SK-N-MC (cell line): ENCODE measurements at regions not wholly inside any gene's neighbourhood (a gene's known extent, or its start where the extent isn't known, plus 50 kb on each side); places are given as distances from the start of the nearest gene placed in this dataset.

Source experiments
- DNase-seq: peaks from one replicate; pipeline ENCODE4 v3.0.0-alpha.2; 2011; ENCODE audit warnings: low read depth, low spot score
- H3K27ac ChIP-seq: fragments of 200-600 bp; sonication (generic); 2 replicates; pipeline ENCODE4 v1.5.1; 2016; ENCODE audit warnings: mixed run types
- H3K36me3 ChIP-seq: fragments of 200-600 bp; sonication (generic); 2 replicates; pipeline ENCODE4 v1.6.1; 2017; ENCODE audit warnings: antibody characterized with exemption, low read length, mixed read lengths; ENCODE audit not compliant: insufficient read depth
- H3K4me3 ChIP-seq: fragments of 200-600 bp; sonication (generic); 2 replicates; pipeline ENCODE4 v1.5.1; 2016
- H3K9ac ChIP-seq: fragments of 200-600 bp; sonication (generic); 2 replicates; pipeline ENCODE4 v1.8.0; 2017; ENCODE audit warnings: mixed run types, mixed read lengths; ENCODE audit not compliant: insufficient read length
- H3K9me3 ChIP-seq: fragments of 200-600 bp; sonication (generic); 2 replicates; pipeline ENCODE4 v1.6.1; 2017; ENCODE audit warnings: low read depth, mild to moderate bottlenecking, antibody characterized with exemption, low read length, moderate library complexity, mixed read lengths
- EZH2 ChIP-seq: fragments of 200-600 bp; sonication (generic); IDR thresholded peaks from one replicate; pipeline ENCODE4 v1.6.1; 2017; ENCODE audit warnings: antibody characterized with exemption
- FOXP2 ChIP-seq: optimal IDR thresholded peaks from 2 replicates; pipeline ENCODE3; 2011; ENCODE audit warnings: mild to moderate bottlenecking, moderate library complexity; ENCODE audit not compliant: insufficient read depth; ENCODE audit errors: extremely low read length, control extremely low read depth
- POLR2AphosphoS5 ChIP-seq: IDR thresholded peaks from 2 replicates; pipeline ENCODE4 v1.6.1; 2012; ENCODE audit warnings: mild to moderate bottlenecking, low read depth, low read length, borderline replicate concordance

- no peak overlapping the region for H3K9ac ChIP-seq
- no peak overlapping the region for H3K27ac ChIP-seq
- H3K4me3 ChIP-seq = no peak overlapping the region
- DNase-seq = no peak
- no peaks in the 10 kb centered on the region for H3K36me3 ChIP-seq
- H3K9me3 ChIP-seq = no peaks in the 10 kb centered on the region
- TF ChIP-seq FOXP2 = no peak
- no peak for TF ChIP-seq POLR2AphosphoS5
- TF ChIP-seq EZH2 = no peak
Measured at GRCh38 chr18:38307914-38308313, 742.3 kb upstream of the CELF4 start.

GRCh38 chr18:38305961-38306360, 740.4 kb upstream of the CELF4 start:
- no peak overlapping the region for H3K4me3 ChIP-seq
- H3K27ac ChIP-seq = no peak overlapping the region
- DNase-seq = no peak
- no peak overlapping the region for H3K9ac ChIP-seq
- H3K36me3 ChIP-seq = no peaks in the 10 kb centered on the region
- H3K9me3 ChIP-seq = no peaks in the 10 kb centered on the region
- TF ChIP-seq EZH2 (no peak), POLR2AphosphoS5 (no peak), FOXP2 (no peak)

- TF ChIP-seq EZH2 (no peak), POLR2AphosphoS5 (no peak), FOXP2 (no peak)
- H3K9ac ChIP-seq = no peak overlapping the region
- H3K4me3 ChIP-seq = no peak overlapping the region
- H3K27ac ChIP-seq = no peak overlapping the region
- no peaks in the 10 kb centered on the region for H3K36me3 ChIP-seq
- no peaks in the 10 kb centered on the region for H3K9me3 ChIP-seq
- no peak for DNase-seq
Measured at GRCh38 chr18:38301621-38302020, 736.0 kb upstream of the CELF4 start.

- H3K27ac ChIP-seq = no peak overlapping the region
- H3K4me3 ChIP-seq = no peak overlapping the region
- H3K9ac ChIP-seq = no peak overlapping the region
- no peak for DNase-seq
- H3K9me3 ChIP-seq = no peaks in the 10 kb centered on the region
- H3K36me3 ChIP-seq = no peaks in the 10 kb centered on the region
- TF ChIP-seq EZH2 = no peak
- no peak for TF ChIP-seq FOXP2
- no peak for TF ChIP-seq POLR2AphosphoS5
Measured at GRCh38 chr18:38297910-38298309, 732.3 kb upstream of the CELF4 start.

GRCh38 chr18:38290229-38290628, 724.6 kb upstream of the CELF4 start:
- TF ChIP-seq EZH2 (no peak), FOXP2 (no peak), POLR2AphosphoS5 (no peak)
- Histone ChIP-seq H3K36me3 (no peaks in the 10 kb centered on the region), H3K4me3 (no peak overlapping the region), H3K9ac (no peak overlapping the region), H3K27ac (no peak overlapping the region), H3K9me3 (no peaks in the 10 kb centered on the region)
- no peak for DNase-seq

GRCh38 chr18:38284972-38285371, 719.4 kb upstream of the CELF4 start:
- TF ChIP-seq EZH2 (no peak), FOXP2 (no peak), POLR2AphosphoS5 (no peak)
- no peaks in the 10 kb centered on the region for H3K36me3 ChIP-seq
- H3K9ac ChIP-seq = no peak overlapping the region
- no peak for DNase-seq
- H3K4me3 ChIP-seq = no peak overlapping the region
- H3K27ac ChIP-seq = no peak overlapping the region
- no peaks in the 10 kb centered on the region for H3K9me3 ChIP-seq

- no peak overlapping the region for H3K9ac ChIP-seq
- no peak overlapping the region for H3K4me3 ChIP-seq
- TF ChIP-seq EZH2 = no peak
- no peak for TF ChIP-seq POLR2AphosphoS5
- no peak for TF ChIP-seq FOXP2
- H3K36me3 ChIP-seq = no peaks in the 10 kb centered on the region
- no peak for DNase-seq
- no peaks in the 10 kb centered on the region for H3K9me3 ChIP-seq
- H3K27ac ChIP-seq = no peak overlapping the region
Measured at GRCh38 chr18:38263066-38263465, 697.5 kb upstream of the CELF4 start.

- no peak for TF ChIP-seq POLR2AphosphoS5
- no peak for TF ChIP-seq EZH2
- no peak for TF ChIP-seq FOXP2
- no peak for DNase-seq
Measured at GRCh38 chr18:38262661-38263060, 697.1 kb upstream of the CELF4 start.

GRCh38 chr18:38257661-38258060, 692.1 kb upstream of the CELF4 start:
- Histone ChIP-seq H3K27ac (no peak overlapping the region), H3K9ac (no peak overlapping the region), H3K36me3 (no peaks in the 10 kb centered on the region), H3K9me3 (no peaks in the 10 kb centered on the region), H3K4me3 (no peak overlapping the region)
- no peak for DNase-seq
- TF ChIP-seq FOXP2 (no peak), EZH2 (no peak), POLR2AphosphoS5 (no peak)

More at GRCh38 chr18:38262661-38263060, 697.1 kb upstream of the CELF4 start:
- no peaks in the 10 kb centered on the region for H3K9me3 ChIP-seq
- no peaks in the 10 kb centered on the region for H3K36me3 ChIP-seq
- H3K27ac ChIP-seq = no peak overlapping the region
- H3K9ac ChIP-seq = no peak overlapping the region
- no peak overlapping the region for H3K4me3 ChIP-seq
